ENCODE measurements at regions not wholly inside any gene's neighbourhood (a gene's known extent, or its start where the extent isn't known, plus 50 kb on each side); places are given as distances from the start of the nearest gene placed in this dataset.

GRCh38 chr6:164477790-164478189 is 831.6 kb downstream of the C6orf118 start:
- no peak for TF ChIP-seq CTCF (conservative IDR thresholded peaks at IDR 0.05; ENCODE audit: low read depth, low read length)
- TF ChIP-seq CHD1 (IDR thresholded peaks at IDR 0.05; ENCODE audit: low read depth, low read length): no peak
- no peak for TF ChIP-seq SMC3 (IDR thresholded peaks at IDR 0.05; ENCODE audit: low read depth, low read length)
- TF ChIP-seq USF2 (IDR thresholded peaks at IDR 0.05; ENCODE audit: low read depth, low read length): no peak
- TF ChIP-seq RAD21 (IDR thresholded peaks at IDR 0.05; ENCODE audit: low read length): no peak
- no peak for TF ChIP-seq POLR2A (IDR thresholded peaks at IDR 0.05; ENCODE audit: low read depth, low read length)
- no peak for TF ChIP-seq MAFK (IDR thresholded peaks at IDR 0.05; ENCODE audit: low read depth, low read length)
- no peak for TF ChIP-seq RCOR1 (IDR thresholded peaks at IDR 0.05; ENCODE audit: insufficient replicate concordance, low read length)
- TF ChIP-seq RFX5 (IDR thresholded peaks at IDR 0.05; ENCODE audit: low read depth, low read length): no peak
- TF ChIP-seq MXI1 (IDR thresholded peaks at IDR 0.05; ENCODE audit: borderline replicate concordance, low read depth, low read length): no peak
- TF ChIP-seq ELK1 (IDR thresholded peaks at IDR 0.05; ENCODE audit: borderline replicate concordance, low read depth, low read length): no peak
- no peak for TF ChIP-seq CEBPB (IDR thresholded peaks at IDR 0.05; ENCODE audit: low read depth, low read length)
- no peak for TF ChIP-seq BHLHE40 (IDR thresholded peaks at IDR 0.05; ENCODE audit: low read depth, low read length)
- no peak for TF ChIP-seq NFE2L2 (IDR thresholded peaks at IDR 0.05; ENCODE audit: low read depth, low read length)

All from IMR-90 (cell line).